SK-N-SH (cell line): ENCODE measurements at regions not wholly inside any gene's neighbourhood (a gene's known extent, or its start where the extent isn't known, plus 50 kb on each side); places are given as distances from the start of the nearest gene placed in this dataset.

Source experiments
- CTCF ChIA-PET: fragments of 300-600, 350-600 bp; formaldehyde crosslinking; extraction: SDS; loops from one replicate; lab custom pipeline; 2021; lab: Yijun Ruan, JAX
- POLR2A ChIA-PET: fragments of 350-600 bp; sonication (Branson Sonifier 250); formaldehyde crosslinking; extraction: SDS; loops from one replicate; lab custom pipeline; 2020; ENCODE audit warnings: antibody characterized with exemption, inconsistent platforms; lab: Yijun Ruan, JAX
- DNase-seq: peaks from one replicate; pipeline ENCODE4 v3.0.0; 2012
- H2AFZ ChIP-seq: fragments of 200-600 bp; sonication (generic); 2 replicates; pipeline ENCODE4 v1.8.1; 2016; ENCODE audit warnings: antibody characterized with exemption, mild to moderate bottlenecking, low read depth
- H3F3A ChIP-seq: fragments of 200-600 bp; sonication (generic); replicated peaks from 2 replicates; pipeline ENCODE3; 2016; ENCODE audit warnings: antibody characterized with exemption, mild to moderate bottlenecking; ENCODE audit not compliant: insufficient read depth
- H3K27ac ChIP-seq, 2 experiments: fragments of 200-500 bp in 1 of 2; fragments of 200-600 bp in 1 of 2; sonication (Bioruptor generic) in 1 of 2; sonication (generic), shearing (Covaris generic) in 1 of 2; 2 replicates each; pipeline versions ENCODE4 v1.5.1 to v1.6.1; 2014 to 2016; ENCODE audit warnings: low read depth in 2 of 2, inconsistent platforms in 1 of 2, low read length in 1 of 2, mild to moderate bottlenecking in 1 of 2, mixed read lengths in 1 of 2
- H3K27me3 ChIP-seq: fragments of 200-600 bp; sonication (generic), shearing (Covaris generic); 2 replicates; pipeline ENCODE4 v1.6.1; 2016; ENCODE audit warnings: mixed run types; ENCODE audit not compliant: insufficient read depth
- H3K36me3 ChIP-seq, 2 experiments: fragments of 200-500 bp in 1 of 2; fragments of 200-600 bp in 1 of 2; sonication (Bioruptor generic) in 1 of 2; sonication (generic) in 1 of 2; replicated peaks in 1 of 2; 2 replicates each; pipeline versions ENCODE3 to v1.5.1; 2014 to 2016; ENCODE audit warnings: low read length in 1 of 2, mild to moderate bottlenecking in 1 of 2; ENCODE audit not compliant: insufficient read depth in 2 of 2, control insufficient read depth in 1 of 2
- H3K4me1 ChIP-seq, 2 experiments: fragments of 200-500 bp in 1 of 2; fragments of 200-600 bp in 1 of 2; sonication (Bioruptor generic) in 1 of 2; sonication (generic), shearing (Covaris generic) in 1 of 2; 2 replicates each; pipeline versions ENCODE4 v1.5.1 to v1.6.1; 2014 to 2016; ENCODE audit warnings: low read depth in 1 of 2, low read length in 1 of 2, mixed run types in 1 of 2; ENCODE audit not compliant: insufficient read depth in 2 of 2, control insufficient read depth in 1 of 2
- H3K4me2 ChIP-seq: fragments of 200-600 bp; sonication (generic), shearing (Covaris generic); 2 replicates; pipeline ENCODE4 v1.6.1; 2017; ENCODE audit warnings: mixed run types
- H3K4me3 ChIP-seq, 2 experiments: fragments of 200-500 bp in 1 of 2; fragments of 200-600 bp in 1 of 2; sonication (Bioruptor generic) in 1 of 2; sonication (generic), shearing (Covaris generic) in 1 of 2; 2 replicates each; pipeline versions ENCODE4 v1.5.1 to v1.8.1; 2014 to 2016; ENCODE audit warnings: low read depth in 2 of 2, inconsistent platforms in 1 of 2, low read length in 1 of 2, mild to moderate bottlenecking in 1 of 2, mixed read lengths in 1 of 2, moderate library complexity in 1 of 2
- H3K79me2 ChIP-seq: fragments of 200-600 bp; sonication (generic); 2 replicates; pipeline ENCODE4 v1.8.1; 2017; ENCODE audit warnings: mild to moderate bottlenecking; ENCODE audit not compliant: insufficient read depth
- H3K9ac ChIP-seq: fragments of 200-600 bp; sonication (generic); 2 replicates; pipeline ENCODE4 v1.6.1; 2017; ENCODE audit warnings: mixed run types
- H3K9me2 ChIP-seq: fragments of 200-600 bp; sonication (generic); 2 replicates; pipeline ENCODE4 v1.6.1; 2017; ENCODE audit warnings: mixed run types
- H3K9me3 ChIP-seq: fragments of 200-600 bp; sonication (generic); 2 replicates; pipeline ENCODE4 v1.6.1; 2017; ENCODE audit warnings: mixed run types, mild to moderate bottlenecking, moderate library complexity
- H4K20me1 ChIP-seq: fragments of 200-600 bp; sonication (generic); 2 replicates; pipeline ENCODE4 v1.6.1; 2017; ENCODE audit warnings: mild to moderate bottlenecking, mixed run types; ENCODE audit not compliant: insufficient read depth
- CHD2 ChIP-seq: fragments of 150-350 bp; IDR thresholded peaks from 2 replicates; pipeline ENCODE4 v1.6.1; 2018; ENCODE audit warnings: low read length; ENCODE audit not compliant: partially characterized antibody
- ELF1 ChIP-seq: IDR thresholded peaks from 2 replicates; pipeline ENCODE4 v1.4.0; 2012
- EZH2phosphoT487 ChIP-seq: fragments of 200-600 bp; sonication (generic); IDR thresholded peaks from 2 replicates; pipeline ENCODE4 v1.6.1; 2017; ENCODE audit warnings: low read depth, mixed run types, mild to moderate bottlenecking, antibody characterized with exemption, moderate library complexity, borderline replicate concordance
- FOXM1 ChIP-seq: IDR thresholded peaks from 2 replicates; pipeline ENCODE4 v1.4.0; 2012; ENCODE audit warnings: low read depth, mild to moderate bottlenecking
- GABPA ChIP-seq: IDR thresholded peaks from 2 replicates; pipeline ENCODE4 v1.4.0; 2012; ENCODE audit warnings: low read depth, mild to moderate bottlenecking
- GATA2 ChIP-seq: sonication (generic); formaldehyde crosslinking; IDR thresholded peaks from 2 replicates; pipeline ENCODE4 v1.5.0; 2020; ENCODE audit warnings: mild to moderate bottlenecking, missing genetic modification reagents
- MEF2A ChIP-seq: IDR thresholded peaks from 2 replicates; pipeline ENCODE4 v1.4.0; 2012; ENCODE audit warnings: low read depth, borderline replicate concordance
- NFIC ChIP-seq: IDR thresholded peaks from 2 replicates; pipeline ENCODE4 v1.4.0; 2012; ENCODE audit warnings: borderline replicate concordance
- POLR2AphosphoS5 ChIP-seq: IDR thresholded peaks from 2 replicates; pipeline ENCODE4 v1.6.1; 2012; ENCODE audit warnings: low read depth, low read length
- RAD21 ChIP-seq: IDR thresholded peaks from 2 replicates; pipeline ENCODE4 v1.6.1; 2012; ENCODE audit warnings: mild to moderate bottlenecking, low read length
- RCOR1 ChIP-seq: fragments of 150-350 bp; IDR thresholded peaks from 2 replicates; pipeline ENCODE4 v1.6.1; 2017; ENCODE audit warnings: antibody characterized with exemption, low read length
- RXRA ChIP-seq: IDR thresholded peaks from 2 replicates; pipeline ENCODE4 v1.4.0; 2012; ENCODE audit warnings: low read depth, mild to moderate bottlenecking, borderline replicate concordance
- SIN3A ChIP-seq: IDR thresholded peaks from 2 replicates; pipeline ENCODE4 v1.6.1; 2012; ENCODE audit warnings: low read depth, mild to moderate bottlenecking, low read length, moderate library complexity, borderline replicate concordance
- TAF1 ChIP-seq: IDR thresholded peaks from 2 replicates; pipeline ENCODE4 v1.6.1; 2012; ENCODE audit warnings: low read depth, mild to moderate bottlenecking, low read length, moderate library complexity, borderline replicate concordance
- TEAD4 ChIP-seq: IDR thresholded peaks from 2 replicates; pipeline ENCODE4 v1.4.0; 2012; ENCODE audit warnings: mild to moderate bottlenecking, borderline replicate concordance; ENCODE audit not compliant: insufficient read depth
- USF2 ChIP-seq: fragments of 150-350 bp; IDR thresholded peaks from 2 replicates; pipeline ENCODE4 v1.6.1; 2017; ENCODE audit warnings: antibody characterized with exemption, low read length, low read depth, borderline replicate concordance
- WGBS: methylation state at CpG from one replicate; pipeline ENCODE4 v1.1.6; 2017; ENCODE audit warnings: low lambda C conversion rate; 5-methylcytosine and 5-hydroxymethylcytosine counted together
- TF ChIP-seq, protein P1 (sequence below): IDR thresholded peaks from 2 replicates; pipeline ENCODE4 v1.6.1; 2012; ENCODE audit warnings: mild to moderate bottlenecking, low read depth, low read length, moderate library complexity
- TF ChIP-seq, protein P2 (sequence below): IDR thresholded peaks from 2 replicates; pipeline ENCODE4 v1.4.0; 2012; ENCODE audit warnings: low read depth

- Histone ChIP-seq H3K79me2 (no peaks in the 10 kb centered on the region), H3K4me1 (no peaks in the 10 kb centered on the region), H3K4me2 (no peak overlapping the region), H3K9me3 (no peaks in the 10 kb centered on the region), H3K27ac (no peak overlapping the region), H3K9me2 (no peaks in the 10 kb centered on the region), H2AFZ (no peak overlapping the region), H3K4me3 (no peak overlapping the region), H3F3A (no peaks in the 10 kb centered on the region), H4K20me1 (no peaks in the 10 kb centered on the region), H3K36me3 (no peaks in the 10 kb centered on the region), H3K27me3 (no peaks in the 10 kb centered on the region), H3K9ac (no peak overlapping the region)
- CTCF ChIA-PET: interaction anchor here (5.4 kb wide), 1 partner anchor 12 kb away, joined by 21 read pairs; no protein-coding TSS in a partner anchor
- POLR2A ChIA-PET: no interaction called here
- no peak for TF ChIP-seq MEF2A
- TF ChIP-seq USF2: no peak
- no peak for TF ChIP-seq GATA2 (CRISPR knock-in tag)
- TF ChIP-seq CHD2: no peak
- TF ChIP-seq NFIC: no peak
- TF ChIP-seq, protein P1, sequence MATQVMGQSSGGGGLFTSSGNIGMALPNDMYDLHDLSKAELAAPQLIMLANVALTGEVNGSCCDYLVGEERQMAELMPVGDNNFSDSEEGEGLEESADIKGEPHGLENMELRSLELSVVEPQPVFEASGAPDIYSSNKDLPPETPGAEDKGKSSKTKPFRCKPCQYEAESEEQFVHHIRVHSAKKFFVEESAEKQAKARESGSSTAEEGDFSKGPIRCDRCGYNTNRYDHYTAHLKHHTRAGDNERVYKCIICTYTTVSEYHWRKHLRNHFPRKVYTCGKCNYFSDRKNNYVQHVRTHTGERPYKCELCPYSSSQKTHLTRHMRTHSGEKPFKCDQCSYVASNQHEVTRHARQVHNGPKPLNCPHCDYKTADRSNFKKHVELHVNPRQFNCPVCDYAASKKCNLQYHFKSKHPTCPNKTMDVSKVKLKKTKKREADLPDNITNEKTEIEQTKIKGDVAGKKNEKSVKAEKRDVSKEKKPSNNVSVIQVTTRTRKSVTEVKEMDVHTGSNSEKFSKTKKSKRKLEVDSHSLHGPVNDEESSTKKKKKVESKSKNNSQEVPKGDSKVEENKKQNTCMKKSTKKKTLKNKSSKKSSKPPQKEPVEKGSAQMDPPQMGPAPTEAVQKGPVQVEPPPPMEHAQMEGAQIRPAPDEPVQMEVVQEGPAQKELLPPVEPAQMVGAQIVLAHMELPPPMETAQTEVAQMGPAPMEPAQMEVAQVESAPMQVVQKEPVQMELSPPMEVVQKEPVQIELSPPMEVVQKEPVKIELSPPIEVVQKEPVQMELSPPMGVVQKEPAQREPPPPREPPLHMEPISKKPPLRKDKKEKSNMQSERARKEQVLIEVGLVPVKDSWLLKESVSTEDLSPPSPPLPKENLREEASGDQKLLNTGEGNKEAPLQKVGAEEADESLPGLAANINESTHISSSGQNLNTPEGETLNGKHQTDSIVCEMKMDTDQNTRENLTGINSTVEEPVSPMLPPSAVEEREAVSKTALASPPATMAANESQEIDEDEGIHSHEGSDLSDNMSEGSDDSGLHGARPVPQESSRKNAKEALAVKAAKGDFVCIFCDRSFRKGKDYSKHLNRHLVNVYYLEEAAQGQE: no peak
- TF ChIP-seq TAF1: no peak
- TF ChIP-seq SIN3A: no peak
- no peak for TF ChIP-seq RXRA
- no peak for TF ChIP-seq ELF1
- no peak for TF ChIP-seq FOXM1
- TF ChIP-seq, protein P2, sequence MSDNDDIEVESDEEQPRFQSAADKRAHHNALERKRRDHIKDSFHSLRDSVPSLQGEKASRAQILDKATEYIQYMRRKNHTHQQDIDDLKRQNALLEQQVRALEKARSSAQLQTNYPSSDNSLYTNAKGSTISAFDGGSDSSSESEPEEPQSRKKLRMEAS: no peak
- no peak for TF ChIP-seq EZH2phosphoT487
- DNase-seq: no peak
- whole genome bisulfite sequencing: 56% methylated on average over 4 of the region's 5 CpGs
Observed at GRCh38 chr3:157595259-157595658, 92.0 kb upstream of the VEPH1 start.

GRCh38 chr3:157594413-157594812, 91.2 kb upstream of the VEPH1 start:
- H3K36me3 ChIP-seq: no peaks in the 10 kb centered on the region
- H3K4me1 ChIP-seq: peaks cover 0 to 4% of the 10 kb centered on the region in 2 experiments; a peak in 1 of 4 replicates
- TF ChIP-seq CHD2 (no peak), RCOR1 (no peak), POLR2AphosphoS5 (no peak), NFIC (no peak), EZH2phosphoT487 (no peak), GABPA (no peak), SIN3A (no peak), USF2 (no peak), GATA2 (CRISPR knock-in tag) (no peak), RAD21 (no peak), TAF1 (no peak), TEAD4 (no peak)
- TF ChIP-seq, protein P2: no peak
- no peak for DNase-seq
- WGBS: 90% methylated on average over 4 of the region's 4 CpGs
- no peaks in the 10 kb centered on the region for H3K9me3 ChIP-seq
- H3K9me2 ChIP-seq: no peaks in the 10 kb centered on the region
- no peaks in the 10 kb centered on the region for H3K27me3 ChIP-seq
- no peak overlapping the region for H2AFZ ChIP-seq
- no peaks in the 10 kb centered on the region for H3F3A ChIP-seq
- no peak overlapping the region for H3K9ac ChIP-seq
- H3K79me2 ChIP-seq: no peaks in the 10 kb centered on the region
- no peak overlapping the region for H3K4me2 ChIP-seq
- H4K20me1 ChIP-seq: no peaks in the 10 kb centered on the region
- POLR2A ChIA-PET: no interaction called here
- CTCF ChIA-PET: interaction anchor here (2.2 to 5.4 kb wide), 2 partner anchors 12 to 13 kb away, joined by 7 to 21 read pairs; no protein-coding TSS in a partner anchor
- no peak overlapping the region for H3K4me3 ChIP-seq
- H3K27ac ChIP-seq: no peak overlapping the region
